Lower leg skin (tissue), 4 donors: ENCODE measurements at regions not wholly inside any gene's neighbourhood (a gene's known extent, or its start where the extent isn't known, plus 50 kb on each side); places are given as distances from the start of the nearest gene placed in this dataset.

Experiments
- DNase-seq, 2 donors: peaks; one replicate each; pipeline ENCODE4 v3.0.0-alpha.2; 2019; ENCODE audit warnings: low spot score in 2 of 2
- H3K4me3 ChIP-seq: fragments of 200-600 bp; sonication (generic); 2 replicates; pipeline ENCODE4 v1.5.1; 2017; ENCODE audit warnings: mild to moderate bottlenecking, low read depth; ENCODE audit not compliant: poor library complexity, severe bottlenecking
- POLR2A ChIP-seq, 2 donors: fragments of 450-650 bp; IDR thresholded peaks; one replicate each; pipeline ENCODE4 v1.6.1; 2016 to 2017; ENCODE audit warnings: antibody characterized with exemption in 2 of 2, mild to moderate bottlenecking in 1 of 2, moderate library complexity in 1 of 2
- WGBS, 2 donors: methylation state at CpG; one replicate each; pipeline ENCODE4 v1.1.5; 2018; 5-methylcytosine and 5-hydroxymethylcytosine counted together
- intact Hi-C: fragments of 100-400 bp; cut with DNase I; formaldehyde crosslinking; loops from one replicate; pipeline ENCODE4 v1.15.0; 2023; ENCODE audit warnings: low total_unique reads
- TF ChIP-seq, protein P1 (sequence below), 3 donors: fragments of 450-650 bp; IDR thresholded peaks; one replicate each; pipeline ENCODE4 v1.5.1; 2016; ENCODE audit warnings: antibody characterized with exemption in 3 of 3, mild to moderate bottlenecking in 3 of 3, moderate library complexity in 2 of 3

DNA sequence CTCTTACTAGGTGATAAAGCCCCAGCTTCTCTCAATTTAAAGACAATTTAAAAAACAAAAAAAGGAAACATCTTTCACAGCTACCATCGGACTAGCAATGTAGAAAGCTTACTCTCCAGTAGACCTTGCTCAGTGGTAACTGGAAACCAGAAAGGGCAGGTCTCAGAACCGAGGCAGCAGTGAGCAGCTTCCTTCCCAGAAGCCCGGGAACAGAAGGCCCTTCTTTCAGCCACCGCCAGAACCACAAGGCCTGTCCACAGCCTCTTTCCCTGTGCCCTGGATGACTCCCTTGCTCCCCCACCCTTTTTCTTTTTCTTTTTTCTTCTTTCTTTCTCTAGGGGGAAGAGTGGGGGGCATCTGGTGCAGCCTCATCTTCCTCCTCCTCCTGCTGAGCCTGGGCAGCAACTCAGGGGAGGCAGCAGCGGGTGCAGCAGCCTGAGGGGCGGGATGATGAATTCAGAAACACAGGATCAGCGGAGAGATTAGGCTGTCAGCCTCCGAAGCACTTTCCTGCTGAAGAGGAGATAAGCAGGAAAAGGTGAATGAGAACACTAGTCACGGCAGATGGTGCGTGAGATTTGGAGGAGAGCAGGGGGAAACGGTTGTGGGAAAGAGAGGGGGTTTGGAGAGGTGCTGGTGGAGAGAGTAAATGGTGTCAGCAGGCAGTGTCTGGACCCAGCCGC lies 158.5 kb downstream of the ID4 start:
- no peak for DNase-seq
- intact Hi-C loops: no loop called here
- H3K4me3 ChIP-seq: no peak overlapping the region
- TF ChIP-seq, protein P1, sequence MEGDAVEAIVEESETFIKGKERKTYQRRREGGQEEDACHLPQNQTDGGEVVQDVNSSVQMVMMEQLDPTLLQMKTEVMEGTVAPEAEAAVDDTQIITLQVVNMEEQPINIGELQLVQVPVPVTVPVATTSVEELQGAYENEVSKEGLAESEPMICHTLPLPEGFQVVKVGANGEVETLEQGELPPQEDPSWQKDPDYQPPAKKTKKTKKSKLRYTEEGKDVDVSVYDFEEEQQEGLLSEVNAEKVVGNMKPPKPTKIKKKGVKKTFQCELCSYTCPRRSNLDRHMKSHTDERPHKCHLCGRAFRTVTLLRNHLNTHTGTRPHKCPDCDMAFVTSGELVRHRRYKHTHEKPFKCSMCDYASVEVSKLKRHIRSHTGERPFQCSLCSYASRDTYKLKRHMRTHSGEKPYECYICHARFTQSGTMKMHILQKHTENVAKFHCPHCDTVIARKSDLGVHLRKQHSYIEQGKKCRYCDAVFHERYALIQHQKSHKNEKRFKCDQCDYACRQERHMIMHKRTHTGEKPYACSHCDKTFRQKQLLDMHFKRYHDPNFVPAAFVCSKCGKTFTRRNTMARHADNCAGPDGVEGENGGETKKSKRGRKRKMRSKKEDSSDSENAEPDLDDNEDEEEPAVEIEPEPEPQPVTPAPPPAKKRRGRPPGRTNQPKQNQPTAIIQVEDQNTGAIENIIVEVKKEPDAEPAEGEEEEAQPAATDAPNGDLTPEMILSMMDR (IDR thresholded peaks at IDR 0.05): no peak
- no peak for TF ChIP-seq POLR2A (IDR thresholded peaks at IDR 0.05)
- 62 to 64% methylated on average over 12 of the region's 12 CpGs for WGBS, 2 donors

DNA sequence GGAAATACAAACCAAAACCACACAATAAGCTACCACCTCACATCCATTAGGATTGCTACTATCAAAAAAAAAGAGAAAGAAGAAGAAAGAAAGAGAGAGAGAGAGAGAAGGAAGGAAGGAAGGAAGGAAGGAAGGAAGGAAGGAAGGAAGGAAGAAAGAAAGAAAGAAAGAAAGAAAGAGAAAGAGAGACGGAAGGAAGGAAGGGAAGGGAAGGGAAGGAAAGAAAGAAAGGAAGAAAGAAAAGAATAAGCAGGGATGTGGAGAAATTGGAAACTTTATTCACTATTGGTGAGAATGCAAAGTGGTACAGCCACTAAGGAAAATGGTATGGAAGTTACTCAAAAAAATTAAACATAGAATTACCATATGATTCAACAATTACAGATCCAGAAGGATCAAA lies 159.9 kb downstream of the ID4 start:
- TF ChIP-seq POLR2A (IDR thresholded peaks at IDR 0.05): no peak
- TF ChIP-seq, protein P1 (IDR thresholded peaks at IDR 0.05): no peak
- DNase-seq: no peak
- no peak overlapping the region for H3K4me3 ChIP-seq
- intact Hi-C loops: no loop called here
- 81 to 88% methylated on average over 1 of the region's 1 CpG for WGBS, 2 donors

DNA sequence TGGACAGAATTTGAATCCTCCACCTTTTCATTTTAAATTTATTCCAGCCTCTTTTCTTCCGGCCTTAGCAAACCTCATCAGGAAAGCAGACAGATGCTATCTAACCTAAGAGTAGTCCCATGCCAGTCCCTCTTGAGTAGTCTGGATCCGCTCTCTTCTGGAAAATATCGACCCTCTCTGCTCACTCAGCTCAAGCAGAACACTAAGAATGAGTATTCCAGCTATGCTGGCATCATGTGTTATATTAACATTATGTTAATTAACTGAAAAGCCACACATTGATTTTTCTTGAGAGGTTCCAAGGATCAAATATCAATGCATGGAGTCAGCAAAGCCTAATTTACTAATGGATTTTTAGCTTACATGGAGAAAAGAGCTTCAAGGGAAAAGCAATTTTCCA lies 161.4 kb downstream of the ID4 start:
- WGBS, 2 donors: 77 to 96% methylated on average over 3 of the region's 3 CpGs
- TF ChIP-seq, protein P1 (IDR thresholded peaks at IDR 0.05): no peak

DNA sequence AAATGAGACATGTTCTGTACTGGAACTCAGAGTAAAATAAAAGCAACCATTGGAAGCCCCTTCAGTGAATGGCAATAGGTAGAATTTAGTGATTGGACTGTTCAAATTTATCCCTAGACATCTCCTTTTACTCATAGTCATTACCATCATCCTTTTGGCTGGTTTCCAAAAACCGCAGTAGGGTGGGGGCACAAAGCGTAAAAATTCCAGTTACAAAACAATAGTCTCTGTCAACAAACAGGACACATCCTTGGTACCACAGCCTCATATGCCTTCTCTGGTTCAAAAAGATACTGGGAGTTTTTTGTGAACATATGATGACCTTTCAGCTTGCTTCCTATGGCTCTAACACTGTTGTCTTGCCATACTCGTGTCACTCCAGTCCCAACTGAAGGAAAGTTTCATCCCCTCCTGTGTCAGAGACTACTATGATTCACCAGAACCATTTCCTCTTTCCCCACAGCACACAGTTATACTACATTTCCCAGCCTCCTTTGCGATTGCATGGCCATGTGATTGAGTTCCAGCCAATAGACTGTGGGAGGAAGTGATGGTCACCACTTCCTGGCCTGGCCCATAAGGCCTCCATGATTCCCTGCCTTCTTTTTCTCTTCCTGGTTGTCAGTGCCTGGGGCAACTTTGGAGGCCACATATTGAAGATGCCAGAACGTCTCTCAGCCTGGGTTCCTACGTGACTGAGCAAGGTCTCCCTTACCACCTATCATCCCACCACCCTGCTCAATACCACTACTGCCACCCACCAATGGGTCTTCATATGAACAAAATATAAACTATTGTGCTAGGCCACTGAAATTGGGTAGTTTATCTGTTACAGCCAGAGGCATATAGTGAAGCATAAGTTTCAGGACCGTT lies 162.4 kb downstream of the ID4 start:
- TF ChIP-seq, protein P1 (IDR thresholded peaks at IDR 0.05): no peak
- 56 to 69% methylated on average over 7 of the region's 7 CpGs for WGBS, 2 donors
- DNase-seq: no peak
- intact Hi-C loops: no loop called here
- no peak overlapping the region for H3K4me3 ChIP-seq

More for the DNA sequence above, 161.4 kb downstream of the ID4 start:
- intact Hi-C loops: no loop called here
- DNase-seq: no peak
- no peak overlapping the region for H3K4me3 ChIP-seq

DNA sequence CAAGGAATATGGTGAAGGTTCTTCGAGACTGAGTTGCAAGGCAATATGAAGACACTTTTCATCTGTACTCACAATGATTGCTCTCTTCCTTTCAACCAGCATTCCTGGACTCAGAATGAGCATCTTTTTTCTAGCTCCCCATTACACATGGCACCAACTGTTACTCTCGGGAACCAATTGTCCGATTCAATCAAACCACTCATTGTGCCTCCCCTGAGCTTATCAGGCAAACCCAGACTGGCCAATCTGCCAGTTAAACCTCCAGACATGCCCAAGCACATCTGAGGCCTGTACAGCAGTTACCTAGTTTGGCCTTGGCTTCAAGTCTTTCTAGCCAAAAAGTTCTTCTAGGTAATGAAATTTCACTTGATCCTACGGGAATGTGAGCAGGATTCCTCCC lies 164.1 kb downstream of the ID4 start:
- WGBS, 2 donors: 68 to 78% methylated on average over 4 of the region's 4 CpGs
- no peak for DNase-seq
- TF ChIP-seq POLR2A (IDR thresholded peaks at IDR 0.05): no peak
- TF ChIP-seq, protein P1 (IDR thresholded peaks at IDR 0.05): no peak

More for the DNA sequence above, 164.1 kb downstream of the ID4 start:
- no peak overlapping the region for H3K4me3 ChIP-seq
- intact Hi-C loops: no loop called here
